ENCODE measurements at regions not wholly inside any gene's neighbourhood (a gene's known extent, or its start where the extent isn't known, plus 50 kb on each side); places are given as distances from the start of the nearest gene placed in this dataset.

- TF ChIP-seq, protein P1, sequence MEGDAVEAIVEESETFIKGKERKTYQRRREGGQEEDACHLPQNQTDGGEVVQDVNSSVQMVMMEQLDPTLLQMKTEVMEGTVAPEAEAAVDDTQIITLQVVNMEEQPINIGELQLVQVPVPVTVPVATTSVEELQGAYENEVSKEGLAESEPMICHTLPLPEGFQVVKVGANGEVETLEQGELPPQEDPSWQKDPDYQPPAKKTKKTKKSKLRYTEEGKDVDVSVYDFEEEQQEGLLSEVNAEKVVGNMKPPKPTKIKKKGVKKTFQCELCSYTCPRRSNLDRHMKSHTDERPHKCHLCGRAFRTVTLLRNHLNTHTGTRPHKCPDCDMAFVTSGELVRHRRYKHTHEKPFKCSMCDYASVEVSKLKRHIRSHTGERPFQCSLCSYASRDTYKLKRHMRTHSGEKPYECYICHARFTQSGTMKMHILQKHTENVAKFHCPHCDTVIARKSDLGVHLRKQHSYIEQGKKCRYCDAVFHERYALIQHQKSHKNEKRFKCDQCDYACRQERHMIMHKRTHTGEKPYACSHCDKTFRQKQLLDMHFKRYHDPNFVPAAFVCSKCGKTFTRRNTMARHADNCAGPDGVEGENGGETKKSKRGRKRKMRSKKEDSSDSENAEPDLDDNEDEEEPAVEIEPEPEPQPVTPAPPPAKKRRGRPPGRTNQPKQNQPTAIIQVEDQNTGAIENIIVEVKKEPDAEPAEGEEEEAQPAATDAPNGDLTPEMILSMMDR (IDR thresholded peaks at IDR 0.05 in 4 of 5, conservative IDR thresholded peaks at IDR 0.05 in 1 of 5): no peak
- no peak for TF ChIP-seq POLR2A (IDR thresholded peaks at IDR 0.05)
These were observed 206.5 kb upstream of the ANO5 start for GRCh38 chr11:21986361-21986760.

Data from gastrocnemius medialis (tissue), 4 donors.